GM18861 (cell line): ENCODE measurements at regions not wholly inside any gene's neighbourhood (a gene's known extent, or its start where the extent isn't known, plus 50 kb on each side); places are given as distances from the start of the nearest gene placed in this dataset.
"Not testable (repeated sequence)": the region's sequence is repeated elsewhere in the genome, so short reads cannot be mapped to it uniquely, and the experiment has no call there.

Source experiments
- ATAC-seq: cut with Tn5 transposase; IDR thresholded peaks from one replicate; pipeline ENCODE4 v1.9.1; 2021; ENCODE audit not compliant: unreplicated experiment

GRCh38 chr4:150021483-150021882 is 56.8 kb upstream of the DCLK2 start:
- no peak for ATAC-seq

- no peak for ATAC-seq
Observed at GRCh38 chr4:150023489-150023888, 54.8 kb upstream of the DCLK2 start.

DNA sequence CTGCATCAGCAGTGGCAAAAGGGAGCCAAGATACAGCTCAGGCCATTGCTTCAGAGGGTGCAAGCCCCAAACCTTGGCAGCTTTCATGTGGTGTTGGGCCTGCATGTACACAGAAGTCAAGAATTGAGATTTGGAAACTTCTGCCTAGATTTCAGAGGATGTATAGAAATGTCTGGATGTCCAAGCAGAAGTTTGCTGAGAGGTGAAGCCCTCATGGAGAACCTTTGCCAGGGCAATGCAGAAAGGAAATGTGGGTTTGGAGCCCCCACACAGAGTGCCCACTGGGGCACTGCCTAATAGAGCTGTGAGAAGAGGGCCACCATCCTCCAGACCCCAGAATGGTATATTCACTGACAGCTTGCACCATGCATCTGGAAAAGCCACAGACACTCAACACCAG is 51.3 kb upstream of the DCLK2 start:
- ATAC-seq: not testable (repeated sequence)
